ENCODE measurements at regions not wholly inside any gene's neighbourhood (a gene's known extent, or its start where the extent isn't known, plus 50 kb on each side); places are given as distances from the start of the nearest gene placed in this dataset.

DNA sequence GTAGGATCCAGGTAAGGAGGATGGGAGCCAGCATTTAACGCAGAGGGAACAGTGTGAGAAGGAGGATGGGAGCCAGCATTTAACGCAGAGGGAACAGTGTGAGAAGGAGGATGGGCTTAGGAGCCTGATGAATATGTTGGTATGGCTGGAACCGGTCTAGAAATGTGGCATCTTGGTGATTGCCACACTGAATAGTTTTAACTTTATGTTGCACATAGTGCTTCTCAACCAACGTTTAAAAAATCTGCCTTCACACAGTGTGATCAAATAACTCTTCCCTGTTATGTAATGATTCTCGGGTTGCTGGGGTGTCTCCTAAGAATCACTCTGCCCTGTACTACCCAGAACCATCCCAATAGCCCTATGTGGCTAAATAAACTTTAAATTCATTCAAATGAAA is 146.9 kb upstream of the DUSP10 start:
- TF ChIP-seq, protein P1, sequence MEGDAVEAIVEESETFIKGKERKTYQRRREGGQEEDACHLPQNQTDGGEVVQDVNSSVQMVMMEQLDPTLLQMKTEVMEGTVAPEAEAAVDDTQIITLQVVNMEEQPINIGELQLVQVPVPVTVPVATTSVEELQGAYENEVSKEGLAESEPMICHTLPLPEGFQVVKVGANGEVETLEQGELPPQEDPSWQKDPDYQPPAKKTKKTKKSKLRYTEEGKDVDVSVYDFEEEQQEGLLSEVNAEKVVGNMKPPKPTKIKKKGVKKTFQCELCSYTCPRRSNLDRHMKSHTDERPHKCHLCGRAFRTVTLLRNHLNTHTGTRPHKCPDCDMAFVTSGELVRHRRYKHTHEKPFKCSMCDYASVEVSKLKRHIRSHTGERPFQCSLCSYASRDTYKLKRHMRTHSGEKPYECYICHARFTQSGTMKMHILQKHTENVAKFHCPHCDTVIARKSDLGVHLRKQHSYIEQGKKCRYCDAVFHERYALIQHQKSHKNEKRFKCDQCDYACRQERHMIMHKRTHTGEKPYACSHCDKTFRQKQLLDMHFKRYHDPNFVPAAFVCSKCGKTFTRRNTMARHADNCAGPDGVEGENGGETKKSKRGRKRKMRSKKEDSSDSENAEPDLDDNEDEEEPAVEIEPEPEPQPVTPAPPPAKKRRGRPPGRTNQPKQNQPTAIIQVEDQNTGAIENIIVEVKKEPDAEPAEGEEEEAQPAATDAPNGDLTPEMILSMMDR (conservative IDR thresholded peaks at IDR 0.05; ENCODE audit: low read depth, low read length), result no peak
- TF ChIP-seq EZH2 (IDR thresholded peaks at IDR 0.05; ENCODE audit: low read length, unreplicated experiment) (no peak), EZH2phosphoT487 (IDR thresholded peaks at IDR 0.05; ENCODE audit: borderline replicate concordance, low read length) (no peak)

Measured in PC-3 (cell line).